Left lobe of liver (tissue), 2 donors: ENCODE measurements at regions not wholly inside any gene's neighbourhood (a gene's known extent, or its start where the extent isn't known, plus 50 kb on each side); places are given as distances from the start of the nearest gene placed in this dataset.
"Not testable (repeated sequence)": the region's sequence is repeated elsewhere in the genome, so short reads cannot be mapped to it uniquely, and the experiment has no call there.

Experiments used
- ATAC-seq: fragments of 200-7000 bp; cut with Tn5 transposase; one replicate; pipeline ENCODE4 v1.9.1; 2020; ENCODE audit warnings: mild to moderate bottlenecking, moderate library complexity
- DNase-seq: peaks from one replicate; pipeline ENCODE4 v3.0.0-alpha.2; 2020; ENCODE audit warnings: low spot score
- donor health status: DM: no; HTN: no; CAD: no; lungs with moderate emphysema.
- donor health status: DM: no; HTN: yes; CAD: no.

GRCh38 chr3:187795207-187795960 is 50.1 kb upstream of the BCL6 start:
- ATAC-seq (peak; percentile 95), DNase-seq (peak; percentile 93)

GRCh38 chr3:187798126-187798525 is 52.9 kb upstream of the BCL6 start:
- no peak for ATAC-seq
- no peak for DNase-seq

- DNase-seq (no peak), ATAC-seq (no peak)
These were observed 53.6 kb upstream of the BCL6 start for GRCh38 chr3:187798531-187799530.

- DNase-seq (no peak), ATAC-seq (peak; percentile 56)
These were observed 54.8 kb upstream of the BCL6 start for GRCh38 chr3:187799942-187800641.

- no peak for ATAC-seq
- no peak for DNase-seq
These were observed 55.9 kb upstream of the BCL6 start for GRCh38 chr3:187801152-187801551.

GRCh38 chr3:187802203-187802927 is 57.1 kb upstream of the BCL6 start:
- ATAC-seq (no peak), DNase-seq (no peak)

GRCh38 chr3:187802928-187803259 is 57.6 kb upstream of the BCL6 start:
- ATAC-seq (no peak), DNase-seq (no peak)

- DNase-seq = no peak
- no peak for ATAC-seq
These were observed 59.0 kb upstream of the BCL6 start for GRCh38 chr3:187804120-187804744.

GRCh38 chr3:187804745-187805121 is 59.5 kb upstream of the BCL6 start:
- ATAC-seq = no peak

GRCh38 chr3:187805774-187806173 is 60.5 kb upstream of the BCL6 start:
- DNase-seq (no peak), ATAC-seq (no peak)

More at GRCh38 chr3:187804745-187805121, 59.5 kb upstream of the BCL6 start:
- no peak for DNase-seq

GRCh38 chr3:187807086-187807862 is 62.0 kb upstream of the BCL6 start:
- DNase-seq (no peak), ATAC-seq (no peak)

GRCh38 chr3:187808527-187808895 is 63.2 kb upstream of the BCL6 start:
- no peak for DNase-seq
- no peak for ATAC-seq

GRCh38 chr3:187809612-187809991 is 64.3 kb upstream of the BCL6 start:
- ATAC-seq = no peak
- no peak for DNase-seq

GRCh38 chr3:187810021-187810446 is 64.8 kb upstream of the BCL6 start:
- no peak for DNase-seq
- peak; percentile 43 for ATAC-seq

- DNase-seq (no peak), ATAC-seq (no peak)
These were observed 66.5 kb upstream of the BCL6 start for GRCh38 chr3:187811585-187812250.

GRCh38 chr3:187812496-187812895 is 67.2 kb upstream of the BCL6 start:
- DNase-seq (no peak), ATAC-seq (no peak)

- DNase-seq (no peak), ATAC-seq (peak; percentile 39)
These were observed 67.9 kb upstream of the BCL6 start for GRCh38 chr3:187813198-187813597.

- DNase-seq, ATAC-seq: not testable (repeated sequence)
These were observed 72.5 kb upstream of the BCL6 start for GRCh38 chr3:187817766-187818165.
